ENCODE measurements at regions not wholly inside any gene's neighbourhood (a gene's known extent, or its start where the extent isn't known, plus 50 kb on each side); places are given as distances from the start of the nearest gene placed in this dataset.
A peak's percentile ranks its signal among the peaks of the same experiment; 100 is the strongest.
"Not testable (repeated sequence)": the region's sequence is repeated elsewhere in the genome, so short reads cannot be mapped to it uniquely, and the experiment has no call there.

DNA sequence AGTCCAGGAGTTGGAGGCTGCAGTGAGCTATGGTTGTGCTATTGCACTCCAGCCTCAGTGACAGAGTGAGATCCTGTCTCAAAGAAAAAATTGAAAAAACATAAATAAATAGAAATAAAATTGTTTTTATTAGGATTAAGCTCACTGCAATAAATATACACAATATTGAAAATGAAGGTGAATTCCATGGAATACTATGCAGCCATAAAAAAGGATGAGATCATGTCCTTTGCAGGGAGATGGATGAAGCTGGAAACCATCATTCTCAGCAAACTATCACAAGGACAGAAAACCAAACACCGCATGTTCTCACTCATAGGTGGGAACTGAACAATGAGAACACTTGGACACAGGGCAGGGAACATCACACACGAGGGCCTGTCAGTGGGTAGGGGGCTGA, 207.6 kb downstream of the DEPDC1B start:
- H3K4me3 ChIP-seq (ENCODE audit: low read depth in 1 of 2, low read length in 2 of 2); H3K9me3 ChIP-seq (ENCODE audit: control insufficient read depth in 2 of 2, insufficient read depth in 1 of 2, low read depth in 1 of 2, low read length in 1 of 2); H3K27me3 ChIP-seq (ENCODE audit: control insufficient read depth in 1 of 2, insufficient read depth in 2 of 2, low read length in 2 of 2); H3K36me3 ChIP-seq (ENCODE audit: control insufficient read depth in 2 of 2, insufficient read depth in 2 of 2, low read length in 1 of 2); H3K27ac ChIP-seq (ENCODE audit: low read depth in 2 of 2, low read length in 1 of 2); H3K4me1 ChIP-seq (ENCODE audit: control insufficient read depth in 2 of 2, insufficient read depth in 2 of 2, low read length in 1 of 2): not testable (repeated sequence)
- WGBS, 2 donors, result 96 to 97% methylated on average over 2 of the region's 2 CpGs

- no peaks in the 10 kb centered on the region for H3K4me1 ChIP-seq (ENCODE audit: control insufficient read depth in 2 of 2, insufficient read depth in 2 of 2, low read length in 1 of 2)
- no peak overlapping the region for H3K4me3 ChIP-seq (ENCODE audit: low read depth in 1 of 2, low read length in 2 of 2)
- H3K36me3 ChIP-seq (ENCODE audit: control insufficient read depth in 2 of 2, insufficient read depth in 2 of 2, low read length in 1 of 2), result no peaks in the 10 kb centered on the region
- H3K27ac ChIP-seq (ENCODE audit: low read depth in 2 of 2, low read length in 1 of 2), result no peak overlapping the region
- WGBS, 2 donors, result 51 to 65% methylated on average over 4 of the region's 4 CpGs
- no peaks in the 10 kb centered on the region for H3K9me3 ChIP-seq (ENCODE audit: control insufficient read depth in 2 of 2, insufficient read depth in 1 of 2, low read depth in 1 of 2, low read length in 1 of 2)
- H3K27me3 ChIP-seq (ENCODE audit: control insufficient read depth in 1 of 2, insufficient read depth in 2 of 2, low read length in 2 of 2), result no peaks in the 10 kb centered on the region
These were observed 209.3 kb downstream of the DEPDC1B start for GRCh38 chr5:60490597-60491166.

DNA sequence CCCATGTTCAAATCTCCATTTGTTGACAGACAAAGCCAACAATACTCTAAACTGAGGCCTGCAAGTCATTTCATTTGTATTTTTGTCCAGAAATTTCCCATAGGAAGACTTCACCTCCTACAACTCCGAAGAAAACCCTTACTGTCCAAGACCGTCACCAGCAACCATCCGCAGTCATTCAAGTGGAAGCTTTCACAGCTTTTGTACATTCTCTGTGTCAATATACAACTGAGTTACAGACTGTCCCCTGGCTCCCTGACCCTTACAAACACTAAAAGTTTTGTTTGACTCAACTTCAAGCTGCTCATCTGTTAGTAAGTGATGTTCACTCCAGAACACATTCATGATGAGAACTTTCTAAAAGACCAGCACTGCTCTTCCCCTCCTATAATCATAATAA, 210.1 kb downstream of the DEPDC1B start:
- H3K27ac ChIP-seq (ENCODE audit: low read depth in 2 of 2, low read length in 1 of 2), result no peak overlapping the region
- no peaks in the 10 kb centered on the region for H3K27me3 ChIP-seq (ENCODE audit: control insufficient read depth in 1 of 2, insufficient read depth in 2 of 2, low read length in 2 of 2)
- no peaks in the 10 kb centered on the region for H3K4me1 ChIP-seq (ENCODE audit: control insufficient read depth in 2 of 2, insufficient read depth in 2 of 2, low read length in 1 of 2)
- no peaks in the 10 kb centered on the region for H3K9me3 ChIP-seq (ENCODE audit: control insufficient read depth in 2 of 2, insufficient read depth in 1 of 2, low read depth in 1 of 2, low read length in 1 of 2)
- H3K36me3 ChIP-seq (ENCODE audit: control insufficient read depth in 2 of 2, insufficient read depth in 2 of 2, low read length in 1 of 2), result no peaks in the 10 kb centered on the region
- H3K4me3 ChIP-seq (ENCODE audit: low read depth in 1 of 2, low read length in 2 of 2), result no peak overlapping the region
- WGBS, 2 donors, result 90 to 97% methylated on average over 3 of the region's 3 CpGs

- no peaks in the 10 kb centered on the region for H3K4me1 ChIP-seq (ENCODE audit: control insufficient read depth in 2 of 2, insufficient read depth in 2 of 2, low read length in 1 of 2)
- H3K9me3 ChIP-seq (ENCODE audit: control insufficient read depth in 2 of 2, insufficient read depth in 1 of 2, low read depth in 1 of 2, low read length in 1 of 2), result no peaks in the 10 kb centered on the region
- 25 to 34% methylated on average over 2 of the region's 2 CpGs for WGBS, 2 donors
- no peaks in the 10 kb centered on the region for H3K27me3 ChIP-seq (ENCODE audit: control insufficient read depth in 1 of 2, insufficient read depth in 2 of 2, low read length in 2 of 2)
- H3K36me3 ChIP-seq (ENCODE audit: control insufficient read depth in 2 of 2, insufficient read depth in 2 of 2, low read length in 1 of 2), result no peaks in the 10 kb centered on the region
- no peak overlapping the region for H3K4me3 ChIP-seq (ENCODE audit: low read depth in 1 of 2, low read length in 2 of 2)
- no peak overlapping the region for H3K27ac ChIP-seq (ENCODE audit: low read depth in 2 of 2, low read length in 1 of 2)
These were observed 210.6 kb downstream of the DEPDC1B start for GRCh38 chr5:60489377-60489776.

- WGBS, 2 donors, result 44 to 45% methylated on average over 6 of the region's 6 CpGs
- H3K4me3 ChIP-seq (ENCODE audit: low read depth in 1 of 2, low read length in 2 of 2), result peak overlapping the region; percentile 53 to 79
- peak overlapping the region; percentile 85 to 91 for H3K27ac ChIP-seq (ENCODE audit: low read depth in 2 of 2, low read length in 1 of 2)
- H3K9me3 ChIP-seq (ENCODE audit: control insufficient read depth in 2 of 2, insufficient read depth in 1 of 2, low read depth in 1 of 2, low read length in 1 of 2), result no peaks in the 10 kb centered on the region
- H3K36me3 ChIP-seq (ENCODE audit: control insufficient read depth in 2 of 2, insufficient read depth in 2 of 2, low read length in 1 of 2), result no peaks in the 10 kb centered on the region
- H3K4me1 ChIP-seq (ENCODE audit: control insufficient read depth in 2 of 2, insufficient read depth in 2 of 2, low read length in 1 of 2), result no peaks in the 10 kb centered on the region
- no peaks in the 10 kb centered on the region for H3K27me3 ChIP-seq (ENCODE audit: control insufficient read depth in 1 of 2, insufficient read depth in 2 of 2, low read length in 2 of 2)
These were observed 211.4 kb downstream of the DEPDC1B start for GRCh38 chr5:60488466-60489130.

DNA sequence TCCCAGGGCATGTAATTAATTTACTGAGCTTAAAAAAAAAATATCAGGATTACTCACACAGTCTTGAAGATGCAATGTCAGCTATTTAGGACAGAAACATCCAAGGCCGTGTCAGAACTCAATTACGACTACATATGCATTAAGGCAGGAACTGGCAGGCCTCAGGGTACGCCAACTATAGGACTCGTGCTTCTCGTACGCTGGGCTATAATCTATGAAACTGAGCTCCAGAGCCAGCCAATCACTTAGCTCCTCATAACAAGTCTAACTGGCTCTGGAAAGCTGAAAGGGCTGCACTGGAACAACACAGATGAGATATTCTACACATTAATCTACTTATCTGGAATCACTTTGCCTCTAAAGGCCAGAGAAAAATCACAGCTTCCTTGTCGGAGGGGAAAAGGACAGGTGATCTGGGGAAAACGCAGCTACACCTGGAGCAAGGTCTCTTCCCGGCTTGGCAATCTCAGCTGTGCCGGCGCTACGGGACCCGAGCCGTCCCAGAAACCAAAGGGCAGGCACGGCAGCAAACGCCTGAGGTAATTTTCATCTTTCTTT, 212.0 kb downstream of the DEPDC1B start:
- Histone ChIP-seq H3K27me3 (ENCODE audit: control insufficient read depth in 1 of 2, insufficient read depth in 2 of 2, low read length in 2 of 2) (no peaks in the 10 kb centered on the region), H3K36me3 (ENCODE audit: control insufficient read depth in 2 of 2, insufficient read depth in 2 of 2, low read length in 1 of 2) (no peaks in the 10 kb centered on the region), H3K27ac (ENCODE audit: low read depth in 2 of 2, low read length in 1 of 2) (peak overlapping the region; percentile 85 to 91), H3K4me1 (ENCODE audit: control insufficient read depth in 2 of 2, insufficient read depth in 2 of 2, low read length in 1 of 2) (no peaks in the 10 kb centered on the region), H3K4me3 (ENCODE audit: low read depth in 1 of 2, low read length in 2 of 2) (peak overlapping the region; percentile 53 to 79), H3K9me3 (ENCODE audit: control insufficient read depth in 2 of 2, insufficient read depth in 1 of 2, low read depth in 1 of 2, low read length in 1 of 2) (no peaks in the 10 kb centered on the region)
- WGBS, 2 donors, result 40 to 44% methylated on average over 16 of the region's 16 CpGs

GRCh38 chr5:60487476-60487875, 212.5 kb downstream of the DEPDC1B start:
- Histone ChIP-seq H3K27me3 (ENCODE audit: control insufficient read depth in 1 of 2, insufficient read depth in 2 of 2, low read length in 2 of 2) (no peaks in the 10 kb centered on the region), H3K4me1 (ENCODE audit: control insufficient read depth in 2 of 2, insufficient read depth in 2 of 2, low read length in 1 of 2) (no peaks in the 10 kb centered on the region), H3K9me3 (ENCODE audit: control insufficient read depth in 2 of 2, insufficient read depth in 1 of 2, low read depth in 1 of 2, low read length in 1 of 2) (no peaks in the 10 kb centered on the region), H3K27ac (ENCODE audit: low read depth in 2 of 2, low read length in 1 of 2) (peak overlapping the region in 1 of 2 donors; percentile 85), H3K36me3 (ENCODE audit: control insufficient read depth in 2 of 2, insufficient read depth in 2 of 2, low read length in 1 of 2) (no peaks in the 10 kb centered on the region), H3K4me3 (ENCODE audit: low read depth in 1 of 2, low read length in 2 of 2) (no peak overlapping the region)
- 20 to 45% methylated on average over 2 of the region's 2 CpGs for WGBS, 2 donors

DNA sequence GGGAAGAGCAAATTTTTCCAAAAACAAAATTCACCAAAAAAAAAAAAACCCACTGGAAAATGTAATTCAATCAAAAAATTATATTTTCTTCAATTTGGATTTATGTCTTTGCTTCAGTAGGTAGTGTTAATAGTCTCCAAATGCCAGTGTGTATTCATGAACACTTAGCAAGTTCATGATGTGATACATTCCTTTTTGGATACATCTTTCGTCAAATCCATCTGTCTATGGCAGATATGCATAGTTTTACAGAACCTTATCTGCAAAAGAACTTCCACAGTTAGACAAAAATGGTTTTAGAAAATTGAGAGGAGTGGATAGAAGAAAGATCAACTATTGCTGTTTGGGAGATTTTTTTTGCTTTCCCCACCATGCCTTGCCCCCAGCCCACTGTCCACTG, 214.6 kb downstream of the DEPDC1B start:
- 94 to 97% methylated on average over 1 of the region's 1 CpG for WGBS, 2 donors
- no peak overlapping the region for H3K4me3 ChIP-seq (ENCODE audit: low read depth in 1 of 2, low read length in 2 of 2)
- no peak overlapping the region for H3K27ac ChIP-seq (ENCODE audit: low read depth in 2 of 2, low read length in 1 of 2)
- no peaks in the 10 kb centered on the region for H3K36me3 ChIP-seq (ENCODE audit: control insufficient read depth in 2 of 2, insufficient read depth in 2 of 2, low read length in 1 of 2)
- H3K4me1 ChIP-seq (ENCODE audit: control insufficient read depth in 2 of 2, insufficient read depth in 2 of 2, low read length in 1 of 2), result no peaks in the 10 kb centered on the region
- no peaks in the 10 kb centered on the region for H3K27me3 ChIP-seq (ENCODE audit: control insufficient read depth in 1 of 2, insufficient read depth in 2 of 2, low read length in 2 of 2)
- H3K9me3 ChIP-seq (ENCODE audit: control insufficient read depth in 2 of 2, insufficient read depth in 1 of 2, low read depth in 1 of 2, low read length in 1 of 2), result no peaks in the 10 kb centered on the region

GRCh38 chr5:60483050-60483449, 216.9 kb downstream of the DEPDC1B start:
- no peak overlapping the region for H3K4me3 ChIP-seq (ENCODE audit: low read depth in 1 of 2, low read length in 2 of 2)
- H3K4me1 ChIP-seq (ENCODE audit: control insufficient read depth in 2 of 2, insufficient read depth in 2 of 2, low read length in 1 of 2), result no peaks in the 10 kb centered on the region
- H3K27me3 ChIP-seq (ENCODE audit: control insufficient read depth in 1 of 2, insufficient read depth in 2 of 2, low read length in 2 of 2), result no peaks in the 10 kb centered on the region
- H3K9me3 ChIP-seq (ENCODE audit: control insufficient read depth in 2 of 2, insufficient read depth in 1 of 2, low read depth in 1 of 2, low read length in 1 of 2), result no peaks in the 10 kb centered on the region
- no peaks in the 10 kb centered on the region for H3K36me3 ChIP-seq (ENCODE audit: control insufficient read depth in 2 of 2, insufficient read depth in 2 of 2, low read length in 1 of 2)
- no peak overlapping the region for H3K27ac ChIP-seq (ENCODE audit: low read depth in 2 of 2, low read length in 1 of 2)

DNA sequence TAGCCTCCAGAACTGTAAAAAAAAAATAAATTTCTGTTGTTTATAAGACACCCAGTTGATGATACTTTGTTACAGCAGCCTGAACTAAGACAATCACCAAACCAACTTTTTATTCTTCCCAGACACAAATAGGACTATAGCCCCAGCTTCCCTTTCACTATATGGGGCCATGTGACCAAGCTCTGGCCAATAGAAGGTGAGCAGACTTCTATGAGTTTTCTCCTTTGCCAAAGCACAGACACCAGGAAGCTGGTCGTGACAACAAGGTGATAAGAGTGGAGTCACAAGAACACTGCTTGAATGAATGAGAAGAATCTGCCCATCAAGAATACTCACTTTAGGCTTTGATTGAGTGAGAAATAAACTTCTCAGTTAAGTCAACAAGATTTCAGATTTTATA, 217.7 kb downstream of the DEPDC1B start:
- WGBS, 2 donors, result 74 to 80% methylated on average over 1 of the region's 1 CpG
- no peaks in the 10 kb centered on the region for H3K4me1 ChIP-seq (ENCODE audit: control insufficient read depth in 2 of 2, insufficient read depth in 2 of 2, low read length in 1 of 2)
- H3K36me3 ChIP-seq (ENCODE audit: control insufficient read depth in 2 of 2, insufficient read depth in 2 of 2, low read length in 1 of 2), result no peaks in the 10 kb centered on the region
- no peak overlapping the region for H3K27ac ChIP-seq (ENCODE audit: low read depth in 2 of 2, low read length in 1 of 2)
- H3K27me3 ChIP-seq (ENCODE audit: control insufficient read depth in 1 of 2, insufficient read depth in 2 of 2, low read length in 2 of 2), result no peaks in the 10 kb centered on the region
- no peak overlapping the region for H3K4me3 ChIP-seq (ENCODE audit: low read depth in 1 of 2, low read length in 2 of 2)
- no peaks in the 10 kb centered on the region for H3K9me3 ChIP-seq (ENCODE audit: control insufficient read depth in 2 of 2, insufficient read depth in 1 of 2, low read depth in 1 of 2, low read length in 1 of 2)

All from esophagus (tissue), 2 donors.